GM21360 (cell line): ENCODE measurements at regions not wholly inside any gene's neighbourhood (a gene's known extent, or its start where the extent isn't known, plus 50 kb on each side); places are given as distances from the start of the nearest gene placed in this dataset.

Source experiments
- ATAC-seq: cut with Tn5 transposase; IDR thresholded peaks from one replicate; pipeline ENCODE4 v1.9.1; 2021; ENCODE audit warnings: mild to moderate bottlenecking, moderate library complexity; ENCODE audit not compliant: unreplicated experiment

- ATAC-seq: no peak
Observed at GRCh38 chr3:10555263-10555662, 49.9 kb upstream of the ATP2B2 start.

- no peak for ATAC-seq
Observed at GRCh38 chr3:10556312-10556711, 50.9 kb upstream of the ATP2B2 start.

- ATAC-seq: no peak
Observed at GRCh38 chr3:10557250-10557649, 51.9 kb upstream of the ATP2B2 start.

GRCh38 chr3:10557781-10558373 lies 52.5 kb upstream of the ATP2B2 start:
- no peak for ATAC-seq

- no peak for ATAC-seq
Observed at GRCh38 chr3:10558736-10559135, 53.4 kb upstream of the ATP2B2 start.

- ATAC-seq: no peak
Observed at GRCh38 chr3:10560060-10560861, 54.9 kb upstream of the ATP2B2 start.

- ATAC-seq: no peak
Observed at GRCh38 chr3:10561162-10561945, 56.0 kb upstream of the ATP2B2 start.

GRCh38 chr3:10561946-10562560 lies 56.7 kb upstream of the ATP2B2 start:
- no peak for ATAC-seq

GRCh38 chr3:10563396-10563795 lies 58.0 kb upstream of the ATP2B2 start:
- no peak for ATAC-seq

- no peak for ATAC-seq
Observed at GRCh38 chr3:10565814-10566213, 60.4 kb upstream of the ATP2B2 start.

- no peak for ATAC-seq
Observed at GRCh38 chr3:10566451-10566850, 61.1 kb upstream of the ATP2B2 start.

- no peak for ATAC-seq
Observed at GRCh38 chr3:10568549-10568948, 63.2 kb upstream of the ATP2B2 start.

- no peak for ATAC-seq
Observed at GRCh38 chr3:10570196-10570946, 65.0 kb upstream of the ATP2B2 start.

GRCh38 chr3:10574101-10574620 lies 68.8 kb upstream of the ATP2B2 start:
- ATAC-seq: no peak

- ATAC-seq: no peak
Observed at GRCh38 chr3:10575601-10576160, 70.3 kb upstream of the ATP2B2 start.

GRCh38 chr3:10577486-10577885 lies 72.1 kb upstream of the ATP2B2 start:
- no peak for ATAC-seq

GRCh38 chr3:10580426-10580825 lies 75.0 kb upstream of the ATP2B2 start:
- ATAC-seq: no peak

- no peak for ATAC-seq
Observed at GRCh38 chr3:10581251-10581650, 75.9 kb upstream of the ATP2B2 start.

GRCh38 chr3:10581716-10582115 lies 76.3 kb upstream of the ATP2B2 start:
- ATAC-seq: no peak

GRCh38 chr3:10582733-10583132 lies 77.3 kb upstream of the ATP2B2 start:
- no peak for ATAC-seq
